Chondrocyte (in vitro differentiated cells): ENCODE measurements at regions not wholly inside any gene's neighbourhood (a gene's known extent, or its start where the extent isn't known, plus 50 kb on each side); places are given as distances from the start of the nearest gene placed in this dataset.

Experiments
- DNase-seq: peaks from one replicate; pipeline ENCODE4 v3.0.0; 2021; ENCODE audit warnings: mixed read lengths, low spot score
- H3K27ac Mint-ChIP-seq: one replicate; pipeline ENCODE4 v1.8.0; 2021; ENCODE audit warnings: mild to moderate bottlenecking, moderate library complexity, mixed read lengths; ENCODE audit not compliant: unreplicated experiment
- H3K27me3 Mint-ChIP-seq: 2 replicates; pipeline ENCODE4 v1.8.0; 2021; ENCODE audit warnings: low read depth, mixed read lengths
- H3K36me3 Mint-ChIP-seq: 2 replicates; pipeline ENCODE4 v1.8.0; 2021; ENCODE audit warnings: low read depth, mixed read lengths
- H3K4me1 Mint-ChIP-seq: 2 replicates; pipeline ENCODE4 v1.8.0; 2021; ENCODE audit warnings: low read depth, mild to moderate bottlenecking, mixed read lengths
- H3K4me3 Mint-ChIP-seq: one replicate; pipeline ENCODE4 v1.8.0; 2021; ENCODE audit warnings: mild to moderate bottlenecking, moderate library complexity, mixed read lengths; ENCODE audit not compliant: unreplicated experiment
- H3K9me3 Mint-ChIP-seq: 2 replicates; pipeline ENCODE4 v1.8.0; 2021; ENCODE audit warnings: low read depth, mixed read lengths
- TF ChIP-seq, protein P1 (sequence below): fragments of 200-600 bp; sonication (generic); IDR thresholded peaks from 2 replicates; pipeline ENCODE4 v1.5.0; 2021; ENCODE audit warnings: antibody characterized with exemption, mild to moderate bottlenecking, moderate library complexity

GRCh38 chr5:67679184-67679841, 482.7 kb upstream of the CD180 start:
- Mint-ChIP-seq H3K27ac (no peak overlapping the region), H3K4me1 (no peaks in the 10 kb centered on the region), H3K27me3 (peaks cover 8% of the 10 kb centered on the region), H3K9me3 (peaks cover 12% of the 10 kb centered on the region), H3K36me3 (no peaks in the 10 kb centered on the region), H3K4me3 (no peak overlapping the region)
- TF ChIP-seq, protein P1, sequence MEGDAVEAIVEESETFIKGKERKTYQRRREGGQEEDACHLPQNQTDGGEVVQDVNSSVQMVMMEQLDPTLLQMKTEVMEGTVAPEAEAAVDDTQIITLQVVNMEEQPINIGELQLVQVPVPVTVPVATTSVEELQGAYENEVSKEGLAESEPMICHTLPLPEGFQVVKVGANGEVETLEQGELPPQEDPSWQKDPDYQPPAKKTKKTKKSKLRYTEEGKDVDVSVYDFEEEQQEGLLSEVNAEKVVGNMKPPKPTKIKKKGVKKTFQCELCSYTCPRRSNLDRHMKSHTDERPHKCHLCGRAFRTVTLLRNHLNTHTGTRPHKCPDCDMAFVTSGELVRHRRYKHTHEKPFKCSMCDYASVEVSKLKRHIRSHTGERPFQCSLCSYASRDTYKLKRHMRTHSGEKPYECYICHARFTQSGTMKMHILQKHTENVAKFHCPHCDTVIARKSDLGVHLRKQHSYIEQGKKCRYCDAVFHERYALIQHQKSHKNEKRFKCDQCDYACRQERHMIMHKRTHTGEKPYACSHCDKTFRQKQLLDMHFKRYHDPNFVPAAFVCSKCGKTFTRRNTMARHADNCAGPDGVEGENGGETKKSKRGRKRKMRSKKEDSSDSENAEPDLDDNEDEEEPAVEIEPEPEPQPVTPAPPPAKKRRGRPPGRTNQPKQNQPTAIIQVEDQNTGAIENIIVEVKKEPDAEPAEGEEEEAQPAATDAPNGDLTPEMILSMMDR: no peak
- DNase-seq: no peak

DNA sequence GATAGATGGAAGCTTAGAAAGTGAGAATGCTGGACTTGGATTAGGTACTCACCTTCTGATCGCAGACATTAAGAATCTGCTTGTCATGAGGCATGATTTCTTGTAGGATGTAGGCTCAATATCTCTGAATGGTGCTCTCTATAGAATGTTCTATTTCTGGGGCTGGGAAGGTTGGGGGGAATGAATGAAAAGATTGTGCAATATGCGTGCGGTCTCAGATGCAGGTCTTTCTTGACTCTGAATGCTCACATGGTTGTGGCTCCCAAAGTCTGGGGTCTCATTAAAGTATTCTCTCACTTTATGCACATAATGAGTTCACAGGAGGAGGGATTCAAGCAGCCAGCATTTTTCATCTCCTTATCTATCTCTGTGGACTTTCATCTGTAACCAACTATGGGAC, 482.0 kb upstream of the CD180 start:
- H3K9me3 Mint-ChIP-seq: peaks cover 12% of the 10 kb centered on the region
- no peaks in the 10 kb centered on the region for H3K4me1 Mint-ChIP-seq
- TF ChIP-seq, protein P1: no peak
- no peak overlapping the region for H3K27ac Mint-ChIP-seq
- H3K36me3 Mint-ChIP-seq: no peaks in the 10 kb centered on the region
- no peak overlapping the region for H3K4me3 Mint-ChIP-seq
- DNase-seq: no peak
- H3K27me3 Mint-ChIP-seq: peaks cover 8% of the 10 kb centered on the region

- H3K27ac Mint-ChIP-seq: no peak overlapping the region
- H3K9me3 Mint-ChIP-seq: peaks cover 7% of the 10 kb centered on the region
- TF ChIP-seq, protein P1: no peak
- peaks cover 5% of the 10 kb centered on the region for H3K4me1 Mint-ChIP-seq
- peaks cover 8% of the 10 kb centered on the region for H3K27me3 Mint-ChIP-seq
- H3K36me3 Mint-ChIP-seq: no peaks in the 10 kb centered on the region
- no peak overlapping the region for H3K4me3 Mint-ChIP-seq
- DNase-seq: no peak
Measured at GRCh38 chr5:67677422-67677970, 480.9 kb upstream of the CD180 start.

DNA sequence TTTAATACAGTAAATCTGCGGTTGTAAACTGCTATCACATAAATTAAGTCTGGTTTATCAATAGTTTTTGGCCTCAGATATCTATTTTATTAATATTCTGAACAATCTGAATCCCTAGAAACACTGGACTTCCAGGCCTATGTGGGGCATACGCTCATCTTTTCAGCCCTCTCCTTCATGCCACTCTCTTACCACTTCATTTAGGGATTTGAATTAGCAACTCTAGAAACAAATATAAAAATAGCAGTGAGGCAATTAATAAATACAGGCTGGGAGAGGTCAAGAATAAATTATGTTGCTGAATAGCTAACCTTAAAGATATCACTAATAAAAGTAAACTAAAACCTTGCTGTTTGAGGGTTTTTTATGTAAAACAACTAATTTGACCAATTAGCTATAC, 480.3 kb upstream of the CD180 start:
- TF ChIP-seq, protein P1: no peak
- no peak for DNase-seq
- Mint-ChIP-seq H3K4me1 (peaks cover 7% of the 10 kb centered on the region), H3K27ac (no peak overlapping the region), H3K4me3 (no peak overlapping the region), H3K27me3 (peaks cover 8% of the 10 kb centered on the region), H3K36me3 (no peaks in the 10 kb centered on the region), H3K9me3 (peaks cover 3% of the 10 kb centered on the region)

DNA sequence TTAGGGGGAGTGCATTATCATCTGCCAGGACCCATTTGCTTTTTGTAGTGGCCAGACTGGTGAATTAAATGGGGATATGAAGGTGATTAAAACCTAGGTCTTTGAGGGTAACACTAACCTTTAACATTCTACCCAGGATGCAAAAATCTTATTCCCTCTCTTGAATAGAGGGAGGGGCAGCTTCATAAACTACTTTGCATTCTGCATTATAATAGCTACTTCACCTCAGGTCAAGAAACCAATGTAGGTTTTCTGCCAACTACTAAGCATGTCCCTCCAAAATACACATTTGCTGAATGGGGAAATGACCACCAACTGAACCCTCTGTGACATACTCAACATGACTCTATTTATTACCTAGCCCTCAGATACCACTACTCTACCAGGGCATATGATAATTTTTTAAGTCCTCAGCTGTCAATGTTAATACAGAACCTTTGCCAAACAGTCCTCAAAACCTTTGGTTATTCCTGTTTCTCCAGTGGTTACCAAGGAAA, 477.6 kb upstream of the CD180 start:
- DNase-seq: no peak
- TF ChIP-seq, protein P1: no peak
- no peaks in the 10 kb centered on the region for H3K9me3 Mint-ChIP-seq
- peaks cover 6% of the 10 kb centered on the region for H3K27me3 Mint-ChIP-seq
- peaks cover 7% of the 10 kb centered on the region for H3K4me1 Mint-ChIP-seq
- no peak overlapping the region for H3K4me3 Mint-ChIP-seq
- no peak overlapping the region for H3K27ac Mint-ChIP-seq
- no peaks in the 10 kb centered on the region for H3K36me3 Mint-ChIP-seq
